Liver (tissue), 8 donors: ENCODE measurements at regions not wholly inside any gene's neighbourhood (a gene's known extent, or its start where the extent isn't known, plus 50 kb on each side); places are given as distances from the start of the nearest gene placed in this dataset.

Experiments
- DNase-seq: peaks from one replicate; pipeline ENCODE4 v3.0.0-alpha.2; 2017; ENCODE audit warnings: low spot score
- H3K27ac ChIP-seq, 2 donors: one replicate each; pipeline ENCODE4 v1.7.0; 2013; ENCODE audit warnings: inconsistent platforms in 2 of 2, low read length in 2 of 2, control low read depth in 1 of 2, low read depth in 1 of 2, mild to moderate bottlenecking in 1 of 2
- H3K27me3 ChIP-seq, 4 donors: one replicate each; pipeline versions ENCODE4 v1.6.1 to v1.7.0; 2013; ENCODE audit warnings: low read length in 3 of 4, inconsistent platforms in 1 of 4, mild to moderate bottlenecking in 1 of 4, moderate library complexity in 1 of 4; ENCODE audit not compliant: control insufficient read depth in 4 of 4, insufficient read depth in 4 of 4
- H3K36me3 ChIP-seq, 4 donors: one replicate each; pipeline versions ENCODE4 v1.6.1 to v1.7.0; 2013; ENCODE audit warnings: low read length in 3 of 4, mild to moderate bottlenecking in 3 of 4, low read depth in 1 of 4, moderate library complexity in 1 of 4; ENCODE audit not compliant: control insufficient read depth in 4 of 4, insufficient read depth in 3 of 4
- H3K4me1 ChIP-seq, 4 donors: one replicate each; pipeline versions ENCODE4 v1.6.1 to v1.7.0; 2013; ENCODE audit warnings: low read length in 3 of 4, mild to moderate bottlenecking in 3 of 4, moderate library complexity in 1 of 4; ENCODE audit not compliant: control insufficient read depth in 4 of 4, insufficient read depth in 4 of 4
- H3K4me3 ChIP-seq, 3 donors: one replicate each; pipeline versions ENCODE4 v1.6.1 to v1.7.0; 2013; ENCODE audit warnings: low read length in 3 of 3, control low read depth in 1 of 3, low read depth in 1 of 3, mild to moderate bottlenecking in 1 of 3
- H3K9ac ChIP-seq, 2 donors: one replicate each; pipeline ENCODE4 v1.7.0; 2013; ENCODE audit warnings: low read length in 2 of 2, mild to moderate bottlenecking in 2 of 2, moderate library complexity in 2 of 2, control low read depth in 1 of 2, low read depth in 1 of 2
- H3K9me3 ChIP-seq, 4 donors: one replicate each; pipeline versions ENCODE4 v1.6.1 to v1.7.0; 2013; ENCODE audit warnings: low read length in 3 of 4; ENCODE audit not compliant: control insufficient read depth in 4 of 4
- EGR1 ChIP-seq, 2 donors: IDR thresholded peaks; 2 replicates each; pipeline ENCODE4 v1.6.1; 2016 to 2018; ENCODE audit warnings: antibody characterized with exemption in 2 of 2, low read depth in 2 of 2
- FOXA1 ChIP-seq: IDR thresholded peaks from 2 replicates; pipeline ENCODE4 v1.6.1; 2016; ENCODE audit warnings: antibody characterized with exemption
- FOXA2 ChIP-seq: IDR thresholded peaks from 2 replicates; pipeline ENCODE4 v1.6.1; 2016; ENCODE audit warnings: antibody characterized with exemption
- GABPA ChIP-seq, 2 donors: IDR thresholded peaks in 1 of 2; conservative IDR thresholded peaks in 1 of 2; 2 replicates each; pipeline ENCODE4 v1.6.1; 2016; ENCODE audit warnings: antibody characterized with exemption in 2 of 2, mild to moderate bottlenecking in 1 of 2, moderate library complexity in 1 of 2
- HNF4A ChIP-seq, 2 donors: conservative IDR thresholded peaks; 2 replicates each; pipeline ENCODE4 v1.6.1; 2016; ENCODE audit warnings: antibody characterized with exemption in 2 of 2, mild to moderate bottlenecking in 2 of 2
- HNF4G ChIP-seq: IDR thresholded peaks from 2 replicates; pipeline ENCODE4 v1.6.1; 2016; ENCODE audit warnings: antibody characterized with exemption
- JUND ChIP-seq, 2 donors: IDR thresholded peaks; 2 replicates each; pipeline ENCODE4 v1.6.1; 2016; ENCODE audit warnings: antibody characterized with exemption in 2 of 2
- MAX ChIP-seq: IDR thresholded peaks from 2 replicates; pipeline ENCODE4 v1.6.1; 2016; ENCODE audit warnings: antibody characterized with exemption
- NR2F2 ChIP-seq: IDR thresholded peaks from 2 replicates; pipeline ENCODE4 v1.6.1; 2016; ENCODE audit warnings: antibody characterized with exemption
- RAD21 ChIP-seq, 2 donors: IDR thresholded peaks; 2 replicates each; pipeline ENCODE4 v1.6.1; 2016; ENCODE audit warnings: antibody characterized with exemption in 2 of 2, mild to moderate bottlenecking in 2 of 2
- REST ChIP-seq: IDR thresholded peaks from 2 replicates; pipeline ENCODE4 v1.6.1; 2016; ENCODE audit warnings: antibody characterized with exemption, mild to moderate bottlenecking
- RXRA ChIP-seq, 2 donors: IDR thresholded peaks; 2 replicates each; pipeline ENCODE4 v1.6.1; 2017 to 2018; ENCODE audit warnings: antibody characterized with exemption in 2 of 2, mild to moderate bottlenecking in 1 of 2
- SP1 ChIP-seq: IDR thresholded peaks from 2 replicates; pipeline ENCODE4 v1.6.1; 2018; ENCODE audit warnings: antibody characterized with exemption, mild to moderate bottlenecking
- TAF1 ChIP-seq: conservative IDR thresholded peaks from 2 replicates; pipeline ENCODE4 v1.6.1; 2016; ENCODE audit warnings: antibody characterized with exemption, mild to moderate bottlenecking
- YY1 ChIP-seq: IDR thresholded peaks from 2 replicates; pipeline ENCODE4 v1.6.1; 2016; ENCODE audit warnings: antibody characterized with exemption, mild to moderate bottlenecking
- ZBTB33 ChIP-seq: IDR thresholded peaks from 2 replicates; pipeline ENCODE4 v1.6.1; 2016; ENCODE audit warnings: antibody characterized with exemption
- WGBS: extraction: QIAGEN DNeasy Blood & Tissue Kit; methylation state at CpG from one replicate; pipeline ENCODE4 v1.1.7; 2013; 5-methylcytosine and 5-hydroxymethylcytosine counted together
- TF ChIP-seq, protein P1 (sequence below): IDR thresholded peaks from 2 replicates; pipeline ENCODE4 v1.6.1; 2016; ENCODE audit warnings: antibody characterized with exemption
- TF ChIP-seq, protein P2 (sequence below): fragments of 150-350 bp; IDR thresholded peaks from 2 replicates; pipeline ENCODE4 v1.5.1; 2017; ENCODE audit warnings: improper control_type of control experiment, low read depth, low read length; ENCODE audit not compliant: missing input control
- donor health status: healthy.
- donor health status: healthy.
- donor health status: healthy.
- donor health status: healthy.
- donor health status: healthy.

DNA sequence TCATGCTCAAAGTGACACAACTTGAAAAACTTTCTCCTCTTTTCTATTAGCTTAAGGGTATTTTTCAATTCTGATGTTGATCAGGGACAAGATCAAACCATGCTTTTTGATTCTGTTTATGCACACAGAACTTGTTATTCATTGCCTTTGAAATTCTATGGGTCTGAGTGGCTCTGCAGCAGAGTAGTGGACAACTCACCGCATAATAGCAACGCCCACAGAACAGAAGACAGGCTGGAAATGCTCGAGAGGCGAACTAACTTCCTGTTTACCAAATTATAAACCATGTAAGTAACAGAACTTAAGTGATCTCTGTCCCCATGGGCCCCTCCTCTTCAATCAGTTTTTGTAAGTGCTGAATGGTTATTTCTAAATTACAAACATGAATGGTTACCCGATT is 131.2 kb downstream of the CBLN2 start:
- TF ChIP-seq GABPA (IDR thresholded peaks at IDR 0.05 in 1 of 2, conservative IDR thresholded peaks at IDR 0.05 in 1 of 2): no peak
- 53% methylated on average over 5 of the region's 5 CpGs for WGBS
- H3K4me1 ChIP-seq: no peaks in the 10 kb centered on the region

DNA sequence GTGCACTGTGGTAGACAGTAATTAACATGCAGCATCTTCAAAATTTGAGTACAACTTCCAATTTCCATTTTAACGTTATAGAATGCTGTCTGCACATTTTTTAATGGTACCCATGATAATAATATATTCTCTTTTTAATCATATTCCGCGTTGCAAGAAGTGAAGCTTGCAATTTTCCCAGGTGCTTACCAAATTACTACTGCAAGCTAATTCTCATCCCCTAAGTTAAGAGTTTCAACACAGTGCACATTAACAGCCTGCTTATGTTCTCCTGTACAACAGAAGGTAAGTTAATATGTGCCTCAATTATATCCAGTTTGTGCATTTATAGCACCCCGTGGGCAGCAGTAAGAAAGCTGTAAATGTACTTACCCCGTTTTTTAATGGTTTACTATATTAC is 132.9 kb downstream of the CBLN2 start:
- 55% methylated on average over 5 of the region's 5 CpGs for WGBS
- no peaks in the 10 kb centered on the region for H3K9me3 ChIP-seq
- TF ChIP-seq JUND (IDR thresholded peaks at IDR 0.05) (no peak), SP1 (no peak), RAD21 (IDR thresholded peaks at IDR 0.05) (no peak), ZBTB33 (no peak), NR2F2 (no peak), EGR1 (IDR thresholded peaks at IDR 0.05; ENCODE audit: low read depth in 2 of 2) (no peak), HNF4A (conservative IDR thresholded peaks at IDR 0.05) (no peak), REST (no peak), YY1 (no peak), MAX (no peak), GABPA (IDR thresholded peaks at IDR 0.05 in 1 of 2, conservative IDR thresholded peaks at IDR 0.05 in 1 of 2) (no peak), HNF4G (no peak), RXRA (IDR thresholded peaks at IDR 0.05) (no peak), FOXA2 (no peak), FOXA1 (no peak), TAF1 (no peak)
- TF ChIP-seq, protein P1, sequence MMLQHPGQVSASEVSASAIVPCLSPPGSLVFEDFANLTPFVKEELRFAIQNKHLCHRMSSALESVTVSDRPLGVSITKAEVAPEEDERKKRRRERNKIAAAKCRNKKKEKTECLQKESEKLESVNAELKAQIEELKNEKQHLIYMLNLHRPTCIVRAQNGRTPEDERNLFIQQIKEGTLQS: no peak
- TF ChIP-seq, protein P2, sequence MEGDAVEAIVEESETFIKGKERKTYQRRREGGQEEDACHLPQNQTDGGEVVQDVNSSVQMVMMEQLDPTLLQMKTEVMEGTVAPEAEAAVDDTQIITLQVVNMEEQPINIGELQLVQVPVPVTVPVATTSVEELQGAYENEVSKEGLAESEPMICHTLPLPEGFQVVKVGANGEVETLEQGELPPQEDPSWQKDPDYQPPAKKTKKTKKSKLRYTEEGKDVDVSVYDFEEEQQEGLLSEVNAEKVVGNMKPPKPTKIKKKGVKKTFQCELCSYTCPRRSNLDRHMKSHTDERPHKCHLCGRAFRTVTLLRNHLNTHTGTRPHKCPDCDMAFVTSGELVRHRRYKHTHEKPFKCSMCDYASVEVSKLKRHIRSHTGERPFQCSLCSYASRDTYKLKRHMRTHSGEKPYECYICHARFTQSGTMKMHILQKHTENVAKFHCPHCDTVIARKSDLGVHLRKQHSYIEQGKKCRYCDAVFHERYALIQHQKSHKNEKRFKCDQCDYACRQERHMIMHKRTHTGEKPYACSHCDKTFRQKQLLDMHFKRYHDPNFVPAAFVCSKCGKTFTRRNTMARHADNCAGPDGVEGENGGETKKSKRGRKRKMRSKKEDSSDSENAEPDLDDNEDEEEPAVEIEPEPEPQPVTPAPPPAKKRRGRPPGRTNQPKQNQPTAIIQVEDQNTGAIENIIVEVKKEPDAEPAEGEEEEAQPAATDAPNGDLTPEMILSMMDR: no peak

More for the DNA sequence above, 131.2 kb downstream of the CBLN2 start:
- no peaks in the 10 kb centered on the region for H3K27me3 ChIP-seq
- no peak overlapping the region for H3K4me3 ChIP-seq
- no peak for DNase-seq
- peaks cover 0 to 1% (median 0%) of the 10 kb centered on the region in 4 donors for H3K9me3 ChIP-seq
- no peak overlapping the region for H3K9ac ChIP-seq
- H3K27ac ChIP-seq: no peak overlapping the region
- no peaks in the 10 kb centered on the region for H3K36me3 ChIP-seq

More for the DNA sequence above, 132.9 kb downstream of the CBLN2 start:
- H3K4me3 ChIP-seq: no peak overlapping the region
- no peaks in the 10 kb centered on the region for H3K36me3 ChIP-seq
- no peaks in the 10 kb centered on the region for H3K27me3 ChIP-seq
- H3K9ac ChIP-seq: no peak overlapping the region
- no peaks in the 10 kb centered on the region for H3K4me1 ChIP-seq
- H3K27ac ChIP-seq: no peak overlapping the region
- no peak for DNase-seq
